ENCODE measurements at regions not wholly inside any gene's neighbourhood (a gene's known extent, or its start where the extent isn't known, plus 50 kb on each side); places are given as distances from the start of the nearest gene placed in this dataset.

- DNase-seq (ENCODE audit: low read depth), result peak; percentile 72
These were observed 74.9 kb upstream of the APCDD1 start for GRCh38 chr18:10379522-10379921.

DNA sequence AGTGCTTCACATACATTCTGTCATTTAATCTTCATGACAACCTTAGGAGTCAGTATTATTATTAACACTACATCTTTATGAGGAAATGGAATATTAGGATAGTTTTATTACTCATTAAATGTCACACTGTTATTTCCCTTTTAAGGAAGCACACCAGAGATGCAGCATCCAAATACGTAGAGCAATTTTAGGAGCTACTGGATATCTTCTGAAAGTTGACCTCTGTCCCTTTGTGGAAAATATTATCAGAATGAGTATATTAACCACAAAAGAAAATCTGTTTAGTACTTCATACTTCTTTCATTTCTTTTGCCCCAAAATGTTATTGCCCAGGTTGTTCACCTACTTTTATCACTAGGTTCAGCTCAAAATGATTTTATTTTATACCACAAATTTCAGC, 72.9 kb upstream of the APCDD1 start:
- DNase-seq (ENCODE audit: low read depth), result peak; percentile 70

GRCh38 chr18:10381951-10382350, 72.5 kb upstream of the APCDD1 start:
- peak; percentile 71 for DNase-seq (ENCODE audit: low read depth)

- no peak for DNase-seq (ENCODE audit: low read depth)
These were observed 68.4 kb upstream of the APCDD1 start for GRCh38 chr18:10386049-10386448.

DNA sequence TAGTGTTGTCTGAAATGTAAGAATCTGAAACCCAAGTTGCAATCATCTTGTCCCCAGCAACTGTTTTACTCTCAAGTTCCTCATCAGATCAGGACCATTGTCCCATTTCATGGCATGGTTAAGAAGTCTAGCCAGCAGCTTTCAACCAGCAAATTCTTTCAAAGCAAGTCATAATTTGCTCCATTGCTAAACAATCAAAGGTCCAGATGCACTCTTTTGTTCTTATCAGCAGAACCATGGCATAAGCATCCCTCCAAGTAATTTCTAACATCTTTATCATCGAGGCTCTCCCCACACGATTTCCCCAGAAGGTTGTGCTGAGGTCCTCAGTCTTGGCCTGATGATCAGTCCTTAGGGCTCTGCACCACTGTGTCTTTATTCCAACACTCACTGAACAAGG, 67.5 kb upstream of the APCDD1 start:
- no peak for DNase-seq (ENCODE audit: low read depth)

DNA sequence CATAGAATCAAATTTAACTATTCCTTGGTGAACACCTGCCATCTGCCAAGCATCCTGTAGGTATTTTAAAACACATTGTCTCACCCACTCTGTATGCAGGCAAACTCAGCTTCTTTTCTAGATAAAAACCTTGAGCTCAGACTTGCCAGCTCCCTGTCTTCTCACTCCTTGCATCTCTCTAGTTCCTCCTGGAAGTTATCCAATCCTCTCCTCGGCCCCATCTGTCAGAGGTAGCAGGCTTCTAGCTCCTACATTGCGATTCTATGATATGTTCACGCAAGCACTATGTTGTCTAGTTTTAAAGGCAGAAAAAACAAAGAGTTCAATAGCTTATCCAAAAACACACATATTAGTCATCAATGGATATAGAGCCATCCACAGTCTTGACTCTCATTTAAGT, 67.0 kb upstream of the APCDD1 start:
- no peak for DNase-seq (ENCODE audit: low read depth)

DNA sequence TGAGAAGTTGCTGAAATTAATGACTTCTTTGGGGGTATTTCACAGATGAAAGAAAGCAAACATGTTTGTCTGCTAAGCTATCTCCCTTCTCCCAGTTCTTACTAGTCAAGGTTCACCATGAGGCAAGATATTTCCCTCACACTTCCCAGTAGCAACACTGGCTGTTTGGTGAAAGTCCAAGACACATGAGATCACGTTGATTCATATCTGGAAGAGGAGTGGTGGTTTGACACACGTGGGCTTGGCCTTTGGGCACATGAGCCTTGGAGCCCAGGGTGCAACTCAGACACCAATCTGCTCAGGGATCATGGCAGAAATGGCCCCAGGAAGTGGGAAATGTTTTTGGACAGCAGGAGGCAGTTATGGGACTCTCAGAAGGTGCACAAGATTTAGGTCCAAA, 66.1 kb upstream of the APCDD1 start:
- no peak for DNase-seq (ENCODE audit: low read depth)

DNA sequence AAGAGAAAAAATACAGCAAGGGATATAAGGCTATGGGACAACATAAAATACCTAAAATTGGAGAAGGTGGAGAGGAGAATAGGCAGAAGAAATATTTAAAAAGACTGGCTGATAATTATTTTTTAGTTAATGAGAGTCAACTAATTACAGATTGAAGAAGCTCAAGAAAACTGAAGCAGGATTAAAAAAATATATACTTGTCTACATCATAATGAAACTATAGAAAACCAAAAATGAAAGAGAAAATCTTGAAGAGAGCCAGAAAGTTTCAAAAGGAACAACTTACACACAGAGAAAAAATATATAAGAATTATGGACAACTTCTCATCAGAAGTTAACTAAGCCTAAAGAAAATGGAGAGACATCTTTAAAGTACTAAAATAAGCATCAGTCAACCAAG, 62.9 kb upstream of the APCDD1 start:
- no peak for DNase-seq (ENCODE audit: low read depth)

GRCh38 chr18:10397004-10397403, 57.4 kb upstream of the APCDD1 start:
- peak; percentile 17 for DNase-seq (ENCODE audit: low read depth)

DNA sequence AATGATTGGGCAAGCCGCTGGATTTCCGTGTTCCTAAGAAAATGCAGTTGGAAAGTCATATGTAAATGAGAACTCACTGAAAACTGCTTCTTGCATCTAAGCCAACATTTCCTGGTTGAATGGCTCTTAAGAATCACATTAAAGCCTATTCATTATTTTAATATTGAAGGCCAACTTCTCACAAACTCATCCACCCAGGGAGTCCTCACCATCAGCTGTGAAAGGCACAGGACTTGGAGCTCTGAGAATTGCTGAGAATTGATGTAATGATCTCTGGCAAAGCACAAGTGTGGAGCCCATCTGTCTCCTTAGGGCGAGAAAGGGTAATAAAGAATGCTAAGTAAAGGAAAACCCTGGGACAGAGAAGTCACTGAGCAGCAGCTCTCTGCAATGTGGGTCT, 55.9 kb upstream of the APCDD1 start:
- no peak for DNase-seq (ENCODE audit: low read depth)

- DNase-seq (ENCODE audit: low read depth), result no peak
These were observed 55.0 kb upstream of the APCDD1 start for GRCh38 chr18:10399465-10399864.

GRCh38 chr18:10400534-10401307, 53.7 kb upstream of the APCDD1 start:
- DNase-seq (ENCODE audit: low read depth), result no peak

GRCh38 chr18:10401521-10401920, 52.9 kb upstream of the APCDD1 start:
- DNase-seq (ENCODE audit: low read depth), result no peak

- no peak for DNase-seq (ENCODE audit: low read depth)
These were observed 52.5 kb upstream of the APCDD1 start for GRCh38 chr18:10401930-10402329.

DNA sequence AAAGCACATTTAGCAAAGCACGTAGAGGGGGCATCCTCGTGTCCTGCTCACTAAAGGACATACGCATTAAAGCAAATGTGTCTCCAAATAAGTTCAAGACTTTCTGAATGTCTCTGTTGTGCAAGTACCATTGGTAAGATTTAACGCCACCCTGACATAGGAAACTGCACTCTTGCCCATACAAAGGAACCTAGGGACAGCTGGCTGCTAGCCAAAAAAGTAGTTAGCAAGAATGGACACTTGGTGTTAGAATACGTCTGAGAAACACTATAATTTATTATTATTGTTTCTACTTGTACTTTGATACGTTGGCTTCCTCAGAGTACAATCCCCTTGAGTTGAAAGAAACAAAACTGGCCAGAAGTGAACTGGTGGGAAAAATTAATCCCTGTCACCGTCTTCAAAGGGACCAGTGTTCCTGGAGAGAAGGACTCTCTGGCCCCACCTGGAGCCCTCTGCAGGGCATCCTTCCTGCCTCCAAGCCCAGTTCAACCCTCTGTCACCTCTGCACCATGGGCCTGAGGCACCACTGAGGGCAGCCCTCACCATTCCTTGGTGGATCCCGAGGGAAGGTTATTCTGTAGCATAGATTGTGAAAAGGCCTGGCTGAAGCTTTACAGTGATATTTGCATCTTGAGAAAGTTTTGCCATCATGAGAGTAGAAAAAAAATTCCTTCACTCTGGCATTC, 51.4 kb upstream of the APCDD1 start:
- no peak for DNase-seq (ENCODE audit: low read depth)

DNA sequence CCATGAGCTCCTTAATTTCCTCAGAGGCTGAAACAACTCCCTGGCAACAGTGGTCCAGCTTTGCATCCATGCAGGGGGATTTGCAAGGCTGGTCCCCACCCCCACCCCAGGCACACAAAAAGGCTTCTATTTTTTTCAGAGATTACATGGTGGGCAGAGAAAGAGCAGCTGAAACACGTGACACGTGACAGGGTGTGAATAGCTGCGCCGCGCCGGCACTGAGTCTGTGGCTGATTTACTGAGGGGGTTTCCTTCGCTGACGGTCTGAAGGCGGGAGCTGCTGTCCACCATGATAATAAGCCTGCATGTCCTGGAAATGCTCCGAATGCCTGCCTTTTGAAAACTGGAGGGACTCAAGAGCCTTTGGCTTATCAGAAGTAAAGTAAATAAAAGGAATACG, 50.7 kb upstream of the APCDD1 start:
- DNase-seq (ENCODE audit: low read depth), result no peak

- no peak for DNase-seq (ENCODE audit: low read depth)
These were observed 50.3 kb upstream of the APCDD1 start for GRCh38 chr18:10404168-10404567.
